ENCODE measurements at regions not wholly inside any gene's neighbourhood (a gene's known extent, or its start where the extent isn't known, plus 50 kb on each side); places are given as distances from the start of the nearest gene placed in this dataset.

DNA sequence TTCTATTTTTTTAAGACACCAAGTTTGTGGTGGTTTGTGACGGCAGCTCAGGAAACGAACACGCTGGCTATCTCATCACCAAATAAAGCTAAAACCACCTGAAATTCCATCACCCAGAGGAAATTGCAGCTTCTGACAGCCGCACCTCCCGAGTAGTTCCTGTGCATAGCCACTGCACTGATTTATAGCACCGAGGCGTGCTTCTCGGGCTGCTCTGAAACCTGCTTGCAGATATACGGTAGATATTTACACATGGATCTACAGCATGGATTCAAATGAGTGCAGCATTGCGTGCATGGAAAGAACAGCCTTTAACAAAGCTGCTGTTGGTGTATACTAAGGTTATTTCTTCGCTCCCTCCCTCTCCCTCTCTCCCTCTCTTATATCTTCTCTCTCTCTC is 153.8 kb downstream of the PHF2 start:
- TF ChIP-seq, protein P1, sequence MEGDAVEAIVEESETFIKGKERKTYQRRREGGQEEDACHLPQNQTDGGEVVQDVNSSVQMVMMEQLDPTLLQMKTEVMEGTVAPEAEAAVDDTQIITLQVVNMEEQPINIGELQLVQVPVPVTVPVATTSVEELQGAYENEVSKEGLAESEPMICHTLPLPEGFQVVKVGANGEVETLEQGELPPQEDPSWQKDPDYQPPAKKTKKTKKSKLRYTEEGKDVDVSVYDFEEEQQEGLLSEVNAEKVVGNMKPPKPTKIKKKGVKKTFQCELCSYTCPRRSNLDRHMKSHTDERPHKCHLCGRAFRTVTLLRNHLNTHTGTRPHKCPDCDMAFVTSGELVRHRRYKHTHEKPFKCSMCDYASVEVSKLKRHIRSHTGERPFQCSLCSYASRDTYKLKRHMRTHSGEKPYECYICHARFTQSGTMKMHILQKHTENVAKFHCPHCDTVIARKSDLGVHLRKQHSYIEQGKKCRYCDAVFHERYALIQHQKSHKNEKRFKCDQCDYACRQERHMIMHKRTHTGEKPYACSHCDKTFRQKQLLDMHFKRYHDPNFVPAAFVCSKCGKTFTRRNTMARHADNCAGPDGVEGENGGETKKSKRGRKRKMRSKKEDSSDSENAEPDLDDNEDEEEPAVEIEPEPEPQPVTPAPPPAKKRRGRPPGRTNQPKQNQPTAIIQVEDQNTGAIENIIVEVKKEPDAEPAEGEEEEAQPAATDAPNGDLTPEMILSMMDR (IDR thresholded peaks at IDR 0.05; ENCODE audit: borderline replicate concordance, extremely low read depth, low read length, poor library complexity, severe bottlenecking): no peak
- no peak for TF ChIP-seq EZH2 (IDR thresholded peaks at IDR 0.05; ENCODE audit: borderline replicate concordance, low read depth, low read length, severe bottlenecking)

All from DND-41 (cell line).